CD4-positive, alpha-beta T cell treated with Interleukin-10 for 1 hour (primary cell): ENCODE measurements at regions not wholly inside any gene's neighbourhood (a gene's known extent, or its start where the extent isn't known, plus 50 kb on each side); places are given as distances from the start of the nearest gene placed in this dataset.
"Not testable (repeated sequence)": the region's sequence is repeated elsewhere in the genome, so short reads cannot be mapped to it uniquely, and the experiment has no call there.

Experiments
- DNase-seq: peaks from one replicate; pipeline ENCODE4 v3.0.0-alpha.2; 2020

DNA sequence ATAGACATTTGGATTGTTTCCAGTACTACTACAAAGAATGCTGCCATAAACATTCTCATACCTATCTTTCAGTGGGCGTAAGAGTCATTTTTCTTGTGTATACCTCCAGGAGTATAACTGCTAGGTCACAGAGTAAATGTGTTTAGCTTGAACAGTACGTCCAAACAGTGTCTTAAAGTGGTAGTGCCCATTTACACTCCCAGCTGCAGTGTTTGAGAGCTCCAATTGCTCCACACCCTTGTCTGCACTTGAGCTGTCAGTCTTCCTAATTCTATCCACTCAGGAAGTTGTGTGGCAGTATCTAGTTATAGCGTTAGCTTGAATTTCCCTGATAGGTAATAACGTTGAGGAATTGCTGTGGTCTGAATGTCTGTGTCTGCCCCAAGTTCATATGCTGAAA lies 404.7 kb upstream of the PPP2R3A start:
- DNase-seq, result no peak

GRCh38 chr3:135564696-135565095 lies 400.8 kb upstream of the PPP2R3A start:
- no peak for DNase-seq

DNA sequence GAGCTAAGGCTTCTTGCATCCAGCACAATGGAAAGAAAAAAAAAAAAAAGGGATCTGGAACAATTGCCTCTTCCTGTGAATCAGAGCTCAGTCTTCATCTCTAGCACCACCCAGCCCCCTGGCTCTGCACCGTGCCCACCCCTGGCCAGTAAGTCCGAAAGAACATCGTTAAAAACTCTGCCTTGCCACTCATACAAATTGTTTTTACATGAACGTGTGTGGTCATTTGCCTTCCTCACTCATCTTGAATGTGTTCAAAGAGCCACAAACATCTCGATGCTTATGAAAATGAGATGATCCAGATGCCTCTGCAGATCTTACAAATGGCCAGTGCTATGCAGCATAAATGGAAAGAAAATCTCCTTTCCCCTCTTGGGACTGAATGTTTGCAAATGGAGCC lies 400.0 kb upstream of the PPP2R3A start:
- DNase-seq, result no peak

GRCh38 chr3:135567223-135567622 lies 398.3 kb upstream of the PPP2R3A start:
- DNase-seq, result no peak

DNA sequence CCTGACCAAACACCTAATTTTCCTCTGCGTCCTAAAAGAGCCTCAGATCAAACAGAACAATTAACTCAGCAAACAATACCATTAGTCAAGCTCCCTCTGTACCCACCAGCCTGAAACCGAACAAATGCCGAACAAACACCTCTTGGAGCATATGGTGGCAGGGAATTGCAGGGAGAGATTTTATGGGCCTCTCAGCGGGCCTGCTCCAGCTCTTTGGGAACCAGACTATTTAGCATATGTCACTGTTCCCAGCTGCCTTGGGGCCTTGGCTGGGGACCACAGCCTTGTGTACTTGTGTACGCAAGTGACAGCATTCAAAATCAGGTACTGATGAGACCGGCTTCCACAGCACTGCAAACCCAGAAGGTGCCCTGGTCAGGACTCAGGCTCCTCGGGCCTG lies 388.8 kb upstream of the PPP2R3A start:
- DNase-seq, result no peak

GRCh38 chr3:135581806-135582205 lies 383.7 kb upstream of the PPP2R3A start:
- DNase-seq, result no peak

- DNase-seq, result no peak
Measured at GRCh38 chr3:135582800-135583199, 382.7 kb upstream of the PPP2R3A start.

DNA sequence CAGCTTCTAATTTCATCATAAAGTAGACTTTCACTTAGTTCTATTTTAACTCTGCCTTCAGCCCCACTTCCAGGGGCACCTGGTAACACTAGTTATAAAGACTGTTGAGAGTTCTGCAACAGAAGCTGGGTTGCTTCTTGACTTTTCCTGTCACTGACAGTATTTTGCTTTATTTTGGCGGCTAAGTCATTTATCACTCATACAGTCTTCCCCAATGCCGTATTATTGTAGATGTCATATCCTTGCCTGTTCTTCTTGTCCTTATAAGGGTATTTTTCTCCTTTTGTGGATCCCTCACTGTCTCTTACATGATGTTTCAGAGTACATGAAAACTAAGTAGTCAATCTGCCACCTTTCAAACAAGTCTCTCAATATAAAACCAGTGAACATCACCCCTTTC lies 369.0 kb upstream of the PPP2R3A start:
- no peak for DNase-seq

- no peak for DNase-seq
Measured at GRCh38 chr3:135597855-135598254, 367.7 kb upstream of the PPP2R3A start.

GRCh38 chr3:135598597-135598996 lies 366.9 kb upstream of the PPP2R3A start:
- no peak for DNase-seq

GRCh38 chr3:135604512-135604911 lies 361.0 kb upstream of the PPP2R3A start:
- not testable (repeated sequence) for DNase-seq

DNA sequence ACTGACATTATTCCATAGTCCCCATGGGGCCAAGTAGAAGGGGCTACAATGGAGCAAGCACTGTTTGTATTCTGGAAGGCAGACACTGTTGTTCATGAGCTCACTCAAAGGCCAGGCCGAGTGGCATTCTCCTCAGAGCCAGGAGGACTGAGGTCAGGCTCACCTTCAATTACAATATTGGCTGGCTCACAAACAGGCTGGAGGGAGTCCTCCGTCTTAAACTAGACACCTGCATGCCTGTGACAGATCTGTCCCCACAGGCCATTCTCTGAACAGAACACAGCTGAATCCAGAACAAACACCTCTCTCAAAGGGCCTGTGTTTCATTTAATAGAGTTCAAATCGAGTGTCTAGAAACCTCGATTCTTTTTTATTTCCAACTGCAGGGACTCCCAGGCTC lies 347.4 kb upstream of the PPP2R3A start:
- DNase-seq, result no peak

DNA sequence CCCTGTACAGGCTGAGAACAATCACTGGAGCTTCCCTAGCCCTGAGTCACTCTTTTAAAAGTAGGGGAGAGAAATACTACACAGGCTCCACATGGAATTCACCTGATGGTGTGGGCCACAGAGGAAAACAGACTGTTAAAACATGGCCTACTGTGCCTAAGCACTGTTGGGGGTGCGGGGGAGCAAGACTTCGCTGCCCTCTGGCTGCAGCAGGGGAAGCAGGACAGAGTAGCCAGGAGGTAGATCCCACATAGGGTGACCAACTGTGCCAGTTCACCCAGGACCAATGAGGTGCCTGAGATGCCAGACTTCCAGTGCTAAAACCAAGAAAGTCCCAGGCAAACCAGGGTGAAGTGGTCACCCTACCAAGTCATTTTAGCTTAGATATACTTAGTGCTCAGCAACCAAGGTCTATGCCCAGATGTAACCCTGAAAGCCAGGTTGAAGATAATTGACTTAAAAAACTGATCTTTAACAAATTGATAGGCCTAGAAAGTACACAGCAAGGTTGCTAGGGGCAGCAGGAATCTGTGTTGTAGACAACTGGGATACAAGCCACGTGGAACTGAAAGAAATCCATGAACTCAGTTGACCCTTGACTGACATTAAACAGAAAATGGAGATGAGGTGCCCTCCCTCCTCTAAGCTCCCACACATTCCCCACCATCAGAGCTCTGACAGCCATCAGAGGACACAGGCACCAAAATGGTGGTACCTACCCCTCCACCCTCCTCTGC lies 344.2 kb upstream of the PPP2R3A start:
- no peak for DNase-seq

GRCh38 chr3:135622215-135622614 lies 343.3 kb upstream of the PPP2R3A start:
- DNase-seq, result no peak

GRCh38 chr3:135622656-135623055 lies 342.9 kb upstream of the PPP2R3A start:
- DNase-seq, result no peak

DNA sequence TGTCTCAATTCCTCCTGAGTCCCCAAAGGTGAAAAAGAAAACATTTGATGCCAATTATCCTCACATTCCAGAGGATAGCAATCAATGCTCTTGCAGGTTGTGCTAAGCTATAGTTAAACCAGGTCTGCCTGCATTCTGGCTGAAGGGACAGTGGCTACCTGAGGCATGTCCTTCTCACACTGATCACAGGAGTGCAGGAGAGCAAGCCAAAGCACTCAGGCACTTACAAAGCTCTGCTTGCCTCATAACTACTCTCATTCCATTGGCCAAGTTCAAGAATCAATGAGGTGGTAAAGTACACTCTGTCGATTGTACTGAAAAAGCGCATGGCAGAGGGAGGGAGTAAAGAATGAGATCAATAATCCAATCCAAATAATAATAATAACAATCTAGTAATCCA lies 342.0 kb upstream of the PPP2R3A start:
- no peak for DNase-seq

DNA sequence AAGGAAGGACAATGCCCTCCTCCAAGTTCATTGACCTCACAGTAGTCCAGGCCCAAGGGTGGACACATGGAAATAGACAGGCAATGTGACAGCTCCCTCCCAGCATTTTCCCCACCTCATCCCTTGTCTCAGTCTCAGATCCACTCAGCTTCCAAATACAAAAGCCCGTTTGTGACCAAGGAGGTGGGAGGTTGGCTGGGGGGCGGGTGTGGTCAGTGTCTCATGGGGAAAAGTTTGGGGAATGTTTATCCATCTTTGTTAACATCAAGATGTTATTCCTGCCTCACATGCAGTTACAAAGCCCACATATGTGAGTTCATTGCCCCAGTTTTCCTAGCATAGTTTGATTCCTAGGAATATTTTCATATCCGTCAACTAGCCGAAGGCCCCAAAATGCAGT lies 338.5 kb upstream of the PPP2R3A start:
- no peak for DNase-seq

- DNase-seq, result no peak
Measured at GRCh38 chr3:135629701-135630408, 335.7 kb upstream of the PPP2R3A start.

GRCh38 chr3:135632556-135633065 lies 332.9 kb upstream of the PPP2R3A start:
- DNase-seq, result no peak

GRCh38 chr3:135633078-135633477 lies 332.4 kb upstream of the PPP2R3A start:
- no peak for DNase-seq

- no peak for DNase-seq
Measured at GRCh38 chr3:135636596-135636995, 328.9 kb upstream of the PPP2R3A start.

DNA sequence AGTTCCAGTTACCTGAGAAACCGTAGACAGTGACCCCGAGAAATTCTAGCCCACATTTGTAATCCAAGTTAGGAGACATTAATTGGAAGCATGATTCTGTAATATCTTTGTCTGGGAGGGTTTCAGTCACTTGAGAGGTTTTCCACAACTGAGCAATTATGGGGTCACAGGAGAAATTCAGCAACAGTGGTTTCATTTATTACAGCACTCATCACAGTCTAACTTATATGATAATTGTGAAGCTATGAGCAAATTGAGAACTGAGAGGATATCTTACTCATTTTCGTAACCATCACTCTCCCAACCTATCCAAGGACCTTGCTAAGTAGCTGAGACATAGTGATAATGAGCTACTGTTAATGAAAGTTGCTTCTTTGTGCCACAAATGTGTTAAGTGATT lies 328.5 kb upstream of the PPP2R3A start:
- DNase-seq, result no peak

DNA sequence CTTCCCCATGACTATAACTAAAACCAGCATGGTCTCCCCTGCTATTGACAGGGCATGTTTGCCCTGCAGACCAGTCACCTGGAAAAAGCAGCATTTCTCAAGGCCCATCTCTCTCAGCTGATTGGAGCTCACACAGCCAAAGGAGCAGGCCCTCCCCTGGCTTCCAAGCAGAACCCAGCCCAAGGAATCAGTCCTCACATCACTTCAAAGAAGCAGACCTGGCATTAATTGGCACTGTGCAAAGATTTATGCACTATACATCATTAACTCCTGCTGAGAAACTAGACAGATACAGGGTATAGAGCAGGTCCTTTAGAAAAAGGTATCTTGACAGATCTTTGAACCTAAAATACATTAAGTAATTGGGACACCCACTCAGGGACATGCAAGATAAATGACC lies 323.8 kb upstream of the PPP2R3A start:
- no peak for DNase-seq

- no peak for DNase-seq
Measured at GRCh38 chr3:135645541-135645940, 320.0 kb upstream of the PPP2R3A start.

DNA sequence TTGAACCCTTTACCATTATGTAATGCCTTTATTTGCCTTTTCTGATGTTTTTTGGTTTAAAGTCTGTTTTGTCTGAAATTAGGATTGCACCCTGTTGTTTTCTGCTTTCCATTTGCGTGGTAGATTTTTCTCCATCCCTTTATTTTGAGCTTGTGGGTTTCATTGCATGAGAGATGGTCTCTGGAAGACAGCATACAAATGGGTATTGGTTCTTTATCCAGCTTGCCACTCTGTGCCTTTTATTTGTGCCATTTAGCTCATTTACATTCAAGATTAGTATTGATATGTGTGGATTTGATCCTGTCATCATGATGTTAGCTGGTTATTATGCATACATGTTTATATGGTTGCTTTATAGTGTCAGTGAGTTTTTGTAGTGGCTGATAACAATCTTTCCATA lies 318.7 kb upstream of the PPP2R3A start:
- no peak for DNase-seq
